Epithelial cell of proximal tubule (primary cell): ENCODE measurements at regions not wholly inside any gene's neighbourhood (a gene's known extent, or its start where the extent isn't known, plus 50 kb on each side); places are given as distances from the start of the nearest gene placed in this dataset.

ENCODE experiments used
- DNase-seq: peaks from one replicate; pipeline ENCODE4 v3.0.0-alpha.2; 2011; ENCODE audit warnings: low read depth
- H3K4me3 ChIP-seq: 2 replicates; pipeline ENCODE4 v1.5.1; 2011; ENCODE audit warnings: low read depth, mild to moderate bottlenecking, low read length
- TF ChIP-seq, protein P1 (sequence below): conservative IDR thresholded peaks from 2 replicates; pipeline ENCODE4 v1.5.1; 2012; ENCODE audit warnings: low read depth, mild to moderate bottlenecking, low read length

DNA sequence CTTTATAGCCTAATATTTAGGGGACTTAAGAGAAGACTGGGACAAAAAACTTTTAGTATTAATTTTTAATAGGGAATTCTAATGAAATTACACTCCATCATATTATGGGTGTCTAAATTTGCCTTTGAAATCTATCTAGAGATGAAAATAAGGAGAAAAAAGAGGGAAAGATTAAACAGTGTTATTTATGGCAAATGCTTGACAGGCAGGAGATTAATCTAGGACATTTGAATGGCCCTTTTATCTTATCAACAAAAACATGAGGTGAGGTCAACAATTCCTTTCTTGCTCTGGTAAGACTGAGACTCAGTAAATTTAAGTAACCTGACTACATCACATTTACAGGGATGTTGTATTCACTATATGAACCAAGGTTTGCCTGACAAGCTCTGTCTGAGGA lies 852.8 kb upstream of the CTNND2 start:
- TF ChIP-seq, protein P1, sequence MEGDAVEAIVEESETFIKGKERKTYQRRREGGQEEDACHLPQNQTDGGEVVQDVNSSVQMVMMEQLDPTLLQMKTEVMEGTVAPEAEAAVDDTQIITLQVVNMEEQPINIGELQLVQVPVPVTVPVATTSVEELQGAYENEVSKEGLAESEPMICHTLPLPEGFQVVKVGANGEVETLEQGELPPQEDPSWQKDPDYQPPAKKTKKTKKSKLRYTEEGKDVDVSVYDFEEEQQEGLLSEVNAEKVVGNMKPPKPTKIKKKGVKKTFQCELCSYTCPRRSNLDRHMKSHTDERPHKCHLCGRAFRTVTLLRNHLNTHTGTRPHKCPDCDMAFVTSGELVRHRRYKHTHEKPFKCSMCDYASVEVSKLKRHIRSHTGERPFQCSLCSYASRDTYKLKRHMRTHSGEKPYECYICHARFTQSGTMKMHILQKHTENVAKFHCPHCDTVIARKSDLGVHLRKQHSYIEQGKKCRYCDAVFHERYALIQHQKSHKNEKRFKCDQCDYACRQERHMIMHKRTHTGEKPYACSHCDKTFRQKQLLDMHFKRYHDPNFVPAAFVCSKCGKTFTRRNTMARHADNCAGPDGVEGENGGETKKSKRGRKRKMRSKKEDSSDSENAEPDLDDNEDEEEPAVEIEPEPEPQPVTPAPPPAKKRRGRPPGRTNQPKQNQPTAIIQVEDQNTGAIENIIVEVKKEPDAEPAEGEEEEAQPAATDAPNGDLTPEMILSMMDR: no peak
- no peak overlapping the region for H3K4me3 ChIP-seq
- DNase-seq: no peak

DNA sequence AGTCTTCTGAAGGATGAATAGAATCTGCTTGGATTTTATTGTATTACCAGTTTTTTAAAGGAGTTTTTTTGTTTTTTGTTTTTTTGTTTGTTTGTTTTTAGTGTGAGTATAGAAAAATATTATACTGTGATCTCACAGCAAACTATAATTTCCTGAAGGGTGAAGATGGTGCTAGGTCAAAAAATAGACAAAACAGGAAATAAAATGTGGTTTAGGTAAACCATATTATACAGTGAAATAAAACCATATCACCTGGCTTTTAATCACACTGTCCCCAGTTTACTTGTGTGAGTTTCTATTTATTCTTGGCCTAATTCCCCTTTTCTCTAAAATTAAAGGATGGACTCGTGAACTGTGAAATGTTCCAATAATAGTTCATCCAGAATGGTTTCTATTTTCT lies 841.3 kb upstream of the CTNND2 start:
- no peak for DNase-seq
- H3K4me3 ChIP-seq: no peak overlapping the region
- TF ChIP-seq, protein P1: no peak

DNA sequence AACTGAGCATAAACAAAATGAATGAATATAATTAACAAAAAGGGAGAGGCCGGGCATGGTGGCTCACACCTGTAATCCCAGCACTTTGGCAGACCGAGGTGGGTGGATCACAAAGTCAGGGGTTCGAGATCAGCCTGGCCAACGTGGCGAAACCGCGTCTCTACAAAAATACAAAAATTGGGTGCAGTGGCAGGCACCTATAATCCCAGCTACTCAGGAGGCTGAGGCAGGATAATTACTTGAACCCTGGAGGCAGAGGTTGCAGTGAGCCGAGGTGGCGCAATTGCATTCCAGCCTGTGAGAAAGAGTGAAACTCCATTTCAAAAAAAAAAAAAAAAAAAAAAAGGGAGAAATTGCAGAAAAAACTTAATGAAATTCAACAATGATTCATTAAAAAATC lies 839.3 kb upstream of the CTNND2 start:
- DNase-seq: no peak
- TF ChIP-seq, protein P1: no peak
- no peak overlapping the region for H3K4me3 ChIP-seq

DNA sequence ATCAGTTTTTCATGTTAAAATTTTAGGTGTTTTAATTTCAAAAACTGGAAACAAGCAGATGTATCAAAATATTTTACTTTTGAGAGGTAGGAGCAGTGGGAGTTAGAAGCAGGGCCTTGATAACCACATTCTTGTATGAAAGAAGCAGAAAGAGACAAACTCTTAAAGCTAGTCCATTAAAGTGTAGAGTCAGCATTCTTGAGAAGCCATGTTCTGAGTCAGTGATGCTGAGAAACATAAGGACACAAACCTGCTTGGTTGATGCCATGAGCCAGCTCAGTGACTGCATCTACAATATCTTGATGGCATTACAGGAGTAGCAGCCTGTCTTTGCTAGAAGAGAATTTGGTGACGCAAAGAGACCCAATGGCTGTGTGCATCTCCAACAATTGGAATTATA lies 826.1 kb upstream of the CTNND2 start:
- H3K4me3 ChIP-seq: no peak overlapping the region
- TF ChIP-seq, protein P1: no peak
- DNase-seq: no peak

DNA sequence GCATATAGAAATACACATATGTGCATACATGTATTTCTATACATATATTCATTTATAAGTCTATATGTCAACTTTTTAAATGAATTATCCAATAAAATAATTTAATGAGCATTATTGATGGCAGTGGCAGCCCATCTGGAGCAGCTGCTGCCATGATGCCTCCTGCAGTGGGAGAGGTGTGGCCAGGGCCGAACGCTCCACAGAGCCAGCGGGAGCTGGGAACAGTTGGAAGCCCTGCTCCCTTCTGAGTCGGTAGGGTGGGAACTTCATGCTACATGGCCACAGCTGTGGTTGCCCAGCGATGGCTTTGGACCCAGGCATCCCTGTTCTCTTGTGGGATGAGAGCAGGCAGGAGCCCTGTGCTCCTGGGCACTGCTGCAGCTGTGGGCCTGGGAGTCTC lies 812.4 kb upstream of the CTNND2 start:
- TF ChIP-seq, protein P1: no peak
- no peak overlapping the region for H3K4me3 ChIP-seq
- DNase-seq: no peak

DNA sequence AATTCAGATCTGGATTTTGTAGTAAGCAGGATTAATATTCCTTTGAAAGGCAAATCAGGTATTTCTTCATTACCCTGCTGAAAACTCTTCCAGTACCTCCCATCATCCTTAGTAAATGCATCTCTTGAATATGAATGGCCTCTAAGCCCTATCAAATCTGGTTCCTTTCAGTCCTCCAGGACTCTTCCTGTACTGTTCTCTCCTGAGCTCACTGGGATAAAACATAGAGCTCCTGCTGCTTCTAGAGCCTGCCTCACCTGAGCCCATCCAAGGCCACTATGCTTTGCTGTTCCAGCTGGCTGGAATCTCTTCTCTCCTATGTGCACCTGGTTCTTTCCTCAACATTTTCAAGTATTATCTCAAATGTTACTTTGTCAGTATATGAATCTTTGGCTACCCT lies 803.3 kb upstream of the CTNND2 start:
- no peak for DNase-seq
- no peak overlapping the region for H3K4me3 ChIP-seq
- TF ChIP-seq, protein P1: no peak

DNA sequence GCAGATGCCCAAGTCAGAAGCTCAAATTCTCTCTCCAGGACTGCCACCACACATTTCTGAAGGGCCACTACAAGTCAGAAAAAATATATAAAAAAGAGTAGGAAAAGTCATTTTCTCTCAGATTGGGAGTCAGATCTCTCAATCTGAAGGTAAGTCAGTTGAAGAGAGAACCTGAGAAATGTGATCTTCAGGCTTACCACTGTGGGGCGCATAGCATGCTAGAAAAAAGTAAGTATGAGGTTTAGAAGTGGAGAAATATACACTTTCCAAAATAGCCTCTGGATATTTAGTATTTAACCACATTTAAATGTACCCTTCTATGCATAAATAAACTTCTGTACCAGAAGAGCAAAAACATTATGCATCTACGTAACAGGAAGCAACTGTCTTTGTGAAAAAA lies 800.7 kb upstream of the CTNND2 start:
- H3K4me3 ChIP-seq: no peak overlapping the region
- TF ChIP-seq, protein P1: peak; percentile 49
- no peak for DNase-seq
